Peyer's patch (tissue), 4 donors: ENCODE measurements at regions not wholly inside any gene's neighbourhood (a gene's known extent, or its start where the extent isn't known, plus 50 kb on each side); places are given as distances from the start of the nearest gene placed in this dataset.

ENCODE experiments used
- DNase-seq, 3 donors: peaks; one replicate each; pipeline ENCODE4 v3.0.0-alpha.2; 2017 to 2019
- H3K27ac ChIP-seq, 4 donors: fragments of 200-600 bp; sonication (generic); one replicate each; pipeline ENCODE4 v1.5.1; 2016 to 2019
- H3K27me3 ChIP-seq, 2 donors: fragments of 200-600 bp; sonication (generic); one replicate each; pipeline ENCODE4 v1.5.1; 2019
- H3K36me3 ChIP-seq, 3 donors: fragments of 200-600 bp; sonication (generic); one replicate each; pipeline ENCODE4 v1.5.1; 2016 to 2019
- H3K4me1 ChIP-seq, 4 donors: fragments of 200-600 bp; sonication (generic); one replicate each; pipeline ENCODE4 v1.5.1; 2016 to 2019
- H3K4me3 ChIP-seq, 4 donors: fragments of 200-600 bp; sonication (generic); 1 replicate in 3 of 4; 2 replicates in 1 of 4; pipeline ENCODE4 v1.5.1; 2016 to 2019; ENCODE audit warnings: mild to moderate bottlenecking in 1 of 4
- H3K9me3 ChIP-seq, 4 donors: fragments of 200-600 bp; sonication (generic); one replicate each; pipeline ENCODE4 v1.5.1; 2016 to 2019; ENCODE audit warnings: mild to moderate bottlenecking in 1 of 4
- CTCF ChIP-seq, 6 experiments: fragments of 450-650 bp in 4 of 6; fragments of 200-600 bp in 2 of 6; sonication (generic) in 1 of 6; IDR thresholded peaks; one replicate each; pipeline ENCODE4 v1.5.1; 2017 to 2019; ENCODE audit warnings: antibody characterized with exemption in 6 of 6, mild to moderate bottlenecking in 3 of 6, moderate library complexity in 1 of 6
- POLR2A ChIP-seq, 2 donors: fragments of 450-650 bp; IDR thresholded peaks; one replicate each; pipeline ENCODE4 v1.5.1; 2017; ENCODE audit warnings: antibody characterized with exemption in 2 of 2, mild to moderate bottlenecking in 2 of 2, moderate library complexity in 2 of 2

- Histone ChIP-seq H3K27me3 (no peaks in the 10 kb centered on the region), H3K36me3 (no peaks in the 10 kb centered on the region), H3K4me3 (no peak overlapping the region), H3K27ac (no peak overlapping the region), H3K9me3 (no peaks in the 10 kb centered on the region), H3K4me1 (no peaks in the 10 kb centered on the region)
- DNase-seq = no peak
- no peak for TF ChIP-seq CTCF (IDR thresholded peaks at IDR 0.05)
- TF ChIP-seq POLR2A (IDR thresholded peaks at IDR 0.05) = no peak
These were observed 487.3 kb upstream of the CDH4 start for GRCh38 chr20:60764771-60765170.

- Histone ChIP-seq H3K4me3 (no peak overlapping the region), H3K27ac (no peak overlapping the region), H3K27me3 (no peaks in the 10 kb centered on the region), H3K9me3 (no peaks in the 10 kb centered on the region), H3K4me1 (no peaks in the 10 kb centered on the region), H3K36me3 (no peaks in the 10 kb centered on the region)
- DNase-seq = no peak
- TF ChIP-seq POLR2A (IDR thresholded peaks at IDR 0.05) (no peak), CTCF (IDR thresholded peaks at IDR 0.05) (no peak)
These were observed 486.1 kb upstream of the CDH4 start for GRCh38 chr20:60765821-60766403.

- DNase-seq = no peak
- TF ChIP-seq CTCF (IDR thresholded peaks at IDR 0.05) (no peak), POLR2A (IDR thresholded peaks at IDR 0.05) (no peak)
- no peak overlapping the region for H3K27ac ChIP-seq
- no peak overlapping the region for H3K4me3 ChIP-seq
- no peaks in the 10 kb centered on the region for H3K9me3 ChIP-seq
- no peaks in the 10 kb centered on the region for H3K4me1 ChIP-seq
- no peaks in the 10 kb centered on the region for H3K36me3 ChIP-seq
- no peaks in the 10 kb centered on the region for H3K27me3 ChIP-seq
These were observed 483.8 kb upstream of the CDH4 start for GRCh38 chr20:60768216-60768615.

GRCh38 chr20:60780388-60781025 lies 471.6 kb upstream of the CDH4 start:
- Histone ChIP-seq H3K9me3 (no peaks in the 10 kb centered on the region), H3K36me3 (no peaks in the 10 kb centered on the region), H3K27me3 (no peaks in the 10 kb centered on the region), H3K4me3 (no peak overlapping the region), H3K27ac (no peak overlapping the region), H3K4me1 (no peaks in the 10 kb centered on the region)
- no peak for DNase-seq
- no peak for TF ChIP-seq CTCF (IDR thresholded peaks at IDR 0.05)
- no peak for TF ChIP-seq POLR2A (IDR thresholded peaks at IDR 0.05)

GRCh38 chr20:60782959-60783625 lies 469.0 kb upstream of the CDH4 start:
- H3K4me3 ChIP-seq = no peak overlapping the region
- H3K36me3 ChIP-seq = no peaks in the 10 kb centered on the region
- TF ChIP-seq POLR2A (IDR thresholded peaks at IDR 0.05) = no peak
- no peaks in the 10 kb centered on the region for H3K4me1 ChIP-seq
- DNase-seq = no peak
- H3K27me3 ChIP-seq = no peaks in the 10 kb centered on the region
- no peaks in the 10 kb centered on the region for H3K9me3 ChIP-seq
- no peak overlapping the region for H3K27ac ChIP-seq

- TF ChIP-seq POLR2A (IDR thresholded peaks at IDR 0.05) (no peak), CTCF (IDR thresholded peaks at IDR 0.05) (no peak)
- Histone ChIP-seq H3K27ac (no peak overlapping the region), H3K36me3 (no peaks in the 10 kb centered on the region), H3K9me3 (no peaks in the 10 kb centered on the region), H3K27me3 (no peaks in the 10 kb centered on the region), H3K4me3 (no peak overlapping the region), H3K4me1 (no peaks in the 10 kb centered on the region)
- no peak for DNase-seq
These were observed 466.8 kb upstream of the CDH4 start for GRCh38 chr20:60785301-60785700.
